Loucy (cell line): ENCODE measurements at regions not wholly inside any gene's neighbourhood (a gene's known extent, or its start where the extent isn't known, plus 50 kb on each side); places are given as distances from the start of the nearest gene placed in this dataset.
"Not testable (repeated sequence)": the region's sequence is repeated elsewhere in the genome, so short reads cannot be mapped to it uniquely, and the experiment has no call there.

ENCODE experiments used
- H2AFZ ChIP-seq: fragments of 200-600 bp; sonication (generic); 2 replicates; pipeline ENCODE4 v1.6.0; 2016; ENCODE audit warnings: antibody characterized with exemption, mild to moderate bottlenecking, low read length, moderate library complexity
- H3F3A ChIP-seq: fragments of 200-600 bp; 2 replicates; pipeline ENCODE4 v1.6.0; 2016; ENCODE audit warnings: antibody characterized with exemption, low read depth, mild to moderate bottlenecking
- H3K27me3 ChIP-seq: fragments of 200-600 bp; sonication (generic); 2 replicates; pipeline ENCODE4 v1.6.1; 2014; ENCODE audit warnings: low read length, mild to moderate bottlenecking; ENCODE audit not compliant: insufficient read depth, poor library complexity, severe bottlenecking
- H3K36me3 ChIP-seq: fragments of 200-600 bp; sonication (generic); 2 replicates; pipeline ENCODE4 v1.6.1; 2016; ENCODE audit warnings: low read length; ENCODE audit not compliant: insufficient read depth
- H3K4me1 ChIP-seq: fragments of 200-600 bp; sonication (generic); 2 replicates; pipeline ENCODE4 v1.5.1; 2014; ENCODE audit warnings: low read length, mild to moderate bottlenecking; ENCODE audit not compliant: insufficient read depth, poor library complexity, severe bottlenecking
- H3K4me2 ChIP-seq: fragments of 200-600 bp; sonication (generic); 2 replicates; pipeline ENCODE4 v1.6.0; 2014; ENCODE audit warnings: antibody characterized with exemption, low read length, low read depth, mild to moderate bottlenecking; ENCODE audit not compliant: poor library complexity, severe bottlenecking
- H3K4me3 ChIP-seq: fragments of 200-600 bp; sonication (generic); 2 replicates; pipeline ENCODE4 v1.5.1; 2014; ENCODE audit warnings: low read length, mild to moderate bottlenecking, mixed read lengths; ENCODE audit not compliant: poor library complexity, severe bottlenecking
- H3K79me2 ChIP-seq: fragments of 200-600 bp; sonication (generic); 2 replicates; pipeline ENCODE4 v1.6.1; 2014; ENCODE audit warnings: low read length; ENCODE audit not compliant: insufficient read depth
- H3K9ac ChIP-seq: fragments of 200-600 bp; sonication (generic); 2 replicates; pipeline ENCODE4 v1.6.0; 2014; ENCODE audit warnings: mild to moderate bottlenecking, low read depth, low read length, moderate library complexity; ENCODE audit not compliant: poor library complexity, severe bottlenecking
- H3K9me2 ChIP-seq: fragments of 200-600 bp; sonication (generic); replicated peaks from 2 replicates; pipeline ENCODE4 v1.6.1; 2016; ENCODE audit warnings: low read depth, low read length, mixed read lengths
- H3K9me3 ChIP-seq: fragments of 200-600 bp; sonication (generic); 2 replicates; pipeline ENCODE4 v1.6.1; 2014; ENCODE audit warnings: mild to moderate bottlenecking, antibody characterized with exemption, low read length, low read depth; ENCODE audit not compliant: insufficient read depth
- H4K20me1 ChIP-seq: fragments of 200-600 bp; sonication (generic); 2 replicates; pipeline ENCODE4 v1.6.0; 2014; ENCODE audit warnings: antibody characterized with exemption, low read length, mild to moderate bottlenecking; ENCODE audit not compliant: insufficient read depth, poor library complexity, severe bottlenecking

GRCh38 chr4:131726940-131727339, 1422.2 kb upstream of the PCDH10 start:
- H2AFZ ChIP-seq, H3F3A ChIP-seq, H4K20me1 ChIP-seq, H3K9me2 ChIP-seq, H3K4me3 ChIP-seq, H3K9me3 ChIP-seq, H3K4me1 ChIP-seq, H3K36me3 ChIP-seq, H3K27me3 ChIP-seq, H3K9ac ChIP-seq, H3K79me2 ChIP-seq, H3K4me2 ChIP-seq: not testable (repeated sequence)

GRCh38 chr4:131727418-131727817, 1421.7 kb upstream of the PCDH10 start:
- H3K9me2 ChIP-seq, H3K4me3 ChIP-seq, H3K4me1 ChIP-seq, H2AFZ ChIP-seq, H3K9ac ChIP-seq, H3K79me2 ChIP-seq, H3K36me3 ChIP-seq, H3F3A ChIP-seq, H3K9me3 ChIP-seq, H4K20me1 ChIP-seq, H3K27me3 ChIP-seq, H3K4me2 ChIP-seq: not testable (repeated sequence)

- not testable (repeated sequence) for H3K9ac ChIP-seq, H3K79me2 ChIP-seq, H3K9me3 ChIP-seq, H3K27me3 ChIP-seq, H3K36me3 ChIP-seq, H3K9me2 ChIP-seq, H3F3A ChIP-seq, H2AFZ ChIP-seq, H3K4me1 ChIP-seq, H4K20me1 ChIP-seq, H3K4me3 ChIP-seq, H3K4me2 ChIP-seq
Observed at GRCh38 chr4:131729205-131729604, 1419.9 kb upstream of the PCDH10 start.

GRCh38 chr4:131729716-131730398, 1419.2 kb upstream of the PCDH10 start:
- not testable (repeated sequence) for H4K20me1 ChIP-seq, H3K9me2 ChIP-seq, H3K36me3 ChIP-seq, H3K79me2 ChIP-seq, H3K9me3 ChIP-seq, H2AFZ ChIP-seq, H3F3A ChIP-seq, H3K27me3 ChIP-seq, H3K9ac ChIP-seq, H3K4me3 ChIP-seq, H3K4me2 ChIP-seq, H3K4me1 ChIP-seq

GRCh38 chr4:131730574-131730973, 1418.5 kb upstream of the PCDH10 start:
- H3K9me3 ChIP-seq, H3K79me2 ChIP-seq, H3F3A ChIP-seq, H2AFZ ChIP-seq, H3K9me2 ChIP-seq, H3K9ac ChIP-seq, H3K4me2 ChIP-seq, H4K20me1 ChIP-seq, H3K4me1 ChIP-seq, H3K36me3 ChIP-seq, H3K4me3 ChIP-seq, H3K27me3 ChIP-seq: not testable (repeated sequence)

GRCh38 chr4:131732034-131732630, 1417.0 kb upstream of the PCDH10 start:
- not testable (repeated sequence) for H4K20me1 ChIP-seq, H3K9ac ChIP-seq, H3F3A ChIP-seq, H3K79me2 ChIP-seq, H3K4me1 ChIP-seq, H2AFZ ChIP-seq, H3K27me3 ChIP-seq, H3K4me3 ChIP-seq, H3K36me3 ChIP-seq, H3K4me2 ChIP-seq, H3K9me2 ChIP-seq, H3K9me3 ChIP-seq

- H3K9me2 ChIP-seq, H3K9ac ChIP-seq, H3K4me2 ChIP-seq, H3K36me3 ChIP-seq, H2AFZ ChIP-seq, H3F3A ChIP-seq, H3K27me3 ChIP-seq, H3K79me2 ChIP-seq, H3K4me3 ChIP-seq, H3K4me1 ChIP-seq, H3K9me3 ChIP-seq, H4K20me1 ChIP-seq: not testable (repeated sequence)
Observed at GRCh38 chr4:131734321-131734720, 1414.8 kb upstream of the PCDH10 start.
